K562 (cell line): ENCODE measurements at regions not wholly inside any gene's neighbourhood (a gene's known extent, or its start where the extent isn't known, plus 50 kb on each side); places are given as distances from the start of the nearest gene placed in this dataset.

Source experiments
- E2F6 ChIP-seq, 2 experiments: IDR thresholded peaks; 2 replicates each; pipeline ENCODE4 v1.6.1; 2011; ENCODE audit warnings: borderline replicate concordance in 1 of 2, control low read depth in 1 of 2, low read depth in 1 of 2, low read length in 1 of 2, mild to moderate bottlenecking in 1 of 2, mixed read lengths in 1 of 2, moderate library complexity in 1 of 2; ENCODE audit not compliant: insufficient read depth in 1 of 2, insufficient read length in 1 of 2, poor library complexity in 1 of 2, severe bottlenecking in 1 of 2; ENCODE audit errors: extremely low read depth in 1 of 2
- HCFC1 ChIP-seq: IDR thresholded peaks from 2 replicates; pipeline ENCODE4 v1.6.1; 2012; ENCODE audit warnings: low read depth, low read length, improper control_type of control experiment
- POLR2H ChIP-seq: IDR thresholded peaks from 2 replicates; pipeline ENCODE4 v1.6.1; 2016; ENCODE audit warnings: missing genetic modification characterization, low read depth, mild to moderate bottlenecking, control low read depth, missing compliant biosample characterization, moderate library complexity
- RAD21 ChIP-seq, 2 experiments: fragments of 250-450 bp in 1 of 2; fragments of 450-650 bp in 1 of 2; sonication (Bioruptor Pico) in 1 of 2; formaldehyde crosslinking in 1 of 2; IDR thresholded peaks in 1 of 2; conservative IDR thresholded peaks in 1 of 2; 2 replicates each; pipeline versions ENCODE4 v1.4.0 to v1.8.0; 2020 to 2022; ENCODE audit warnings: mild to moderate bottlenecking in 2 of 2, moderate library complexity in 1 of 2
- SETDB1 ChIP-seq: IDR thresholded peaks from one replicate; pipeline ENCODE4 v1.6.1; 2012; ENCODE audit warnings: low read length, control low read depth, inconsistent platforms
- TRIM24 ChIP-seq, 2 experiments: fragments of 450-650 bp; IDR thresholded peaks; 2 replicates each; pipeline ENCODE4 v1.6.1; 2016
- TF ChIP-seq, protein P1 (sequence below): fragments of 450-650 bp; IDR thresholded peaks from 2 replicates; pipeline ENCODE4 v1.6.1; 2016; ENCODE audit warnings: mild to moderate bottlenecking, moderate library complexity
- TF ChIP-seq, protein P2 (sequence below): fragments of 250-450 bp; sonication (Bioruptor Pico); IDR thresholded peaks from 2 replicates; pipeline ENCODE4 v1.8.0; 2021; ENCODE audit warnings: mild to moderate bottlenecking, moderate library complexity
- TF ChIP-seq, protein P3 (sequence below): fragments of 450-650 bp; IDR thresholded peaks from 2 replicates; pipeline ENCODE4 v1.6.1; 2016; ENCODE audit warnings: borderline replicate concordance

DNA sequence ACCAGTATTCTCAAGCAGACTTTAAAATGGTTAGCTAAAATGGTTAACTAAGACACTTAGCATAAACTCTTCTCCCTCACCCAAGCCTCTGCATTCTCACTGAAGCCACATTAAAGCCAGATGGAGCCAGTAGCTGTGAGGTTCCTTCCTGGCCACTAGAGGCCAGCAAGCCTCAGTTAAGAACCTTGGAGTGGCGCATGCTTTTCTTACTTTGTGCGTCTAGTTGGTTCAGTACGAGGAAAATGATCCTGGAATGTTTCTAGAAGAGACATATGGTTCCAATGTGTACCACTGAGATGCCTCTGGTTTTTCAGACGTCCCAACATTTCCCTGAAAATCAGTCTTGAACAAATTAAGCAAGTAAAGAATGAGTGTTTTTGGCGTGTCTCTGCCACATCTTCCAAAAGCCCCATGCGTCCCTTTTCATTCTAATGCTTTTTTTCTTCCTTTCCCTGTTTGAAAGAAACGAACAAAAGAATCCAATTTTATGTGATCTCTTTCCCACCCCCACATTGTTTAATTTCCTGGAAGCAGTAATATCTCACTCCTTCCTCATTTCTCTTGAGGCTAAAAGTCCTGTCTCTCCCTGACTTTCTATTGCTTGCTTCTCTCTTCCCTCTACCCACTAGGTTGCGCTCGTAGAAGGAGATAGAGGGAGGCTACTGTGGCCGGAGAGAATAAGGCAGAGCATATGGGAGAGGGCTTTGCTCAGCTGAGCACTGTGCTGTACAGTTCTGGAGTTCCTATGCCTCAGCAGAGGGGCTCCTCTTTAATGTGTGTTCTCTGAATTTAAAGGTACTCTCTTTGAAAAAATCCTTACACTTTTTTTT is 82.9 kb upstream of the TAB3 start (continued):
- TF ChIP-seq, protein P1, sequence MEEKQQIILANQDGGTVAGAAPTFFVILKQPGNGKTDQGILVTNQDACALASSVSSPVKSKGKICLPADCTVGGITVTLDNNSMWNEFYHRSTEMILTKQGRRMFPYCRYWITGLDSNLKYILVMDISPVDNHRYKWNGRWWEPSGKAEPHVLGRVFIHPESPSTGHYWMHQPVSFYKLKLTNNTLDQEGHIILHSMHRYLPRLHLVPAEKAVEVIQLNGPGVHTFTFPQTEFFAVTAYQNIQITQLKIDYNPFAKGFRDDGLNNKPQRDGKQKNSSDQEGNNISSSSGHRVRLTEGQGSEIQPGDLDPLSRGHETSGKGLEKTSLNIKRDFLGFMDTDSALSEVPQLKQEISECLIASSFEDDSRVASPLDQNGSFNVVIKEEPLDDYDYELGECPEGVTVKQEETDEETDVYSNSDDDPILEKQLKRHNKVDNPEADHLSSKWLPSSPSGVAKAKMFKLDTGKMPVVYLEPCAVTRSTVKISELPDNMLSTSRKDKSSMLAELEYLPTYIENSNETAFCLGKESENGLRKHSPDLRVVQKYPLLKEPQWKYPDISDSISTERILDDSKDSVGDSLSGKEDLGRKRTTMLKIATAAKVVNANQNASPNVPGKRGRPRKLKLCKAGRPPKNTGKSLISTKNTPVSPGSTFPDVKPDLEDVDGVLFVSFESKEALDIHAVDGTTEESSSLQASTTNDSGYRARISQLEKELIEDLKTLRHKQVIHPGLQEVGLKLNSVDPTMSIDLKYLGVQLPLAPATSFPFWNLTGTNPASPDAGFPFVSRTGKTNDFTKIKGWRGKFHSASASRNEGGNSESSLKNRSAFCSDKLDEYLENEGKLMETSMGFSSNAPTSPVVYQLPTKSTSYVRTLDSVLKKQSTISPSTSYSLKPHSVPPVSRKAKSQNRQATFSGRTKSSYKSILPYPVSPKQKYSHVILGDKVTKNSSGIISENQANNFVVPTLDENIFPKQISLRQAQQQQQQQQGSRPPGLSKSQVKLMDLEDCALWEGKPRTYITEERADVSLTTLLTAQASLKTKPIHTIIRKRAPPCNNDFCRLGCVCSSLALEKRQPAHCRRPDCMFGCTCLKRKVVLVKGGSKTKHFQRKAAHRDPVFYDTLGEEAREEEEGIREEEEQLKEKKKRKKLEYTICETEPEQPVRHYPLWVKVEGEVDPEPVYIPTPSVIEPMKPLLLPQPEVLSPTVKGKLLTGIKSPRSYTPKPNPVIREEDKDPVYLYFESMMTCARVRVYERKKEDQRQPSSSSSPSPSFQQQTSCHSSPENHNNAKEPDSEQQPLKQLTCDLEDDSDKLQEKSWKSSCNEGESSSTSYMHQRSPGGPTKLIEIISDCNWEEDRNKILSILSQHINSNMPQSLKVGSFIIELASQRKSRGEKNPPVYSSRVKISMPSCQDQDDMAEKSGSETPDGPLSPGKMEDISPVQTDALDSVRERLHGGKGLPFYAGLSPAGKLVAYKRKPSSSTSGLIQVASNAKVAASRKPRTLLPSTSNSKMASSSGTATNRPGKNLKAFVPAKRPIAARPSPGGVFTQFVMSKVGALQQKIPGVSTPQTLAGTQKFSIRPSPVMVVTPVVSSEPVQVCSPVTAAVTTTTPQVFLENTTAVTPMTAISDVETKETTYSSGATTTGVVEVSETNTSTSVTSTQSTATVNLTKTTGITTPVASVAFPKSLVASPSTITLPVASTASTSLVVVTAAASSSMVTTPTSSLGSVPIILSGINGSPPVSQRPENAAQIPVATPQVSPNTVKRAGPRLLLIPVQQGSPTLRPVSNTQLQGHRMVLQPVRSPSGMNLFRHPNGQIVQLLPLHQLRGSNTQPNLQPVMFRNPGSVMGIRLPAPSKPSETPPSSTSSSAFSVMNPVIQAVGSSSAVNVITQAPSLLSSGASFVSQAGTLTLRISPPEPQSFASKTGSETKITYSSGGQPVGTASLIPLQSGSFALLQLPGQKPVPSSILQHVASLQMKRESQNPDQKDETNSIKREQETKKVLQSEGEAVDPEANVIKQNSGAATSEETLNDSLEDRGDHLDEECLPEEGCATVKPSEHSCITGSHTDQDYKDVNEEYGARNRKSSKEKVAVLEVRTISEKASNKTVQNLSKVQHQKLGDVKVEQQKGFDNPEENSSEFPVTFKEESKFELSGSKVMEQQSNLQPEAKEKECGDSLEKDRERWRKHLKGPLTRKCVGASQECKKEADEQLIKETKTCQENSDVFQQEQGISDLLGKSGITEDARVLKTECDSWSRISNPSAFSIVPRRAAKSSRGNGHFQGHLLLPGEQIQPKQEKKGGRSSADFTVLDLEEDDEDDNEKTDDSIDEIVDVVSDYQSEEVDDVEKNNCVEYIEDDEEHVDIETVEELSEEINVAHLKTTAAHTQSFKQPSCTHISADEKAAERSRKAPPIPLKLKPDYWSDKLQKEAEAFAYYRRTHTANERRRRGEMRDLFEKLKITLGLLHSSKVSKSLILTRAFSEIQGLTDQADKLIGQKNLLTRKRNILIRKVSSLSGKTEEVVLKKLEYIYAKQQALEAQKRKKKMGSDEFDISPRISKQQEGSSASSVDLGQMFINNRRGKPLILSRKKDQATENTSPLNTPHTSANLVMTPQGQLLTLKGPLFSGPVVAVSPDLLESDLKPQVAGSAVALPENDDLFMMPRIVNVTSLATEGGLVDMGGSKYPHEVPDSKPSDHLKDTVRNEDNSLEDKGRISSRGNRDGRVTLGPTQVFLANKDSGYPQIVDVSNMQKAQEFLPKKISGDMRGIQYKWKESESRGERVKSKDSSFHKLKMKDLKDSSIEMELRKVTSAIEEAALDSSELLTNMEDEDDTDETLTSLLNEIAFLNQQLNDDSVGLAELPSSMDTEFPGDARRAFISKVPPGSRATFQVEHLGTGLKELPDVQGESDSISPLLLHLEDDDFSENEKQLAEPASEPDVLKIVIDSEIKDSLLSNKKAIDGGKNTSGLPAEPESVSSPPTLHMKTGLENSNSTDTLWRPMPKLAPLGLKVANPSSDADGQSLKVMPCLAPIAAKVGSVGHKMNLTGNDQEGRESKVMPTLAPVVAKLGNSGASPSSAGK = peak; percentile 76
- TF ChIP-seq SETDB1 = no peak
- TF ChIP-seq, protein P2, sequence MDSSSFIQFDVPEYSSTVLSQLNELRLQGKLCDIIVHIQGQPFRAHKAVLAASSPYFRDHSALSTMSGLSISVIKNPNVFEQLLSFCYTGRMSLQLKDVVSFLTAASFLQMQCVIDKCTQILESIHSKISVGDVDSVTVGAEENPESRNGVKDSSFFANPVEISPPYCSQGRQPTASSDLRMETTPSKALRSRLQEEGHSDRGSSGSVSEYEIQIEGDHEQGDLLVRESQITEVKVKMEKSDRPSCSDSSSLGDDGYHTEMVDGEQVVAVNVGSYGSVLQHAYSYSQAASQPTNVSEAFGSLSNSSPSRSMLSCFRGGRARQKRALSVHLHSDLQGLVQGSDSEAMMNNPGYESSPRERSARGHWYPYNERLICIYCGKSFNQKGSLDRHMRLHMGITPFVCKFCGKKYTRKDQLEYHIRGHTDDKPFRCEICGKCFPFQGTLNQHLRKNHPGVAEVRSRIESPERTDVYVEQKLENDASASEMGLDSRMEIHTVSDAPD (CRISPR knock-in tag) = no peak
- peak; percentile 35 to 74 for TF ChIP-seq E2F6 (IDR thresholded peaks at IDR 0.05; ENCODE audit: borderline replicate concordance in 1 of 2, extremely low read depth in 1 of 2, insufficient read depth in 1 of 2, insufficient read length in 1 of 2, low read depth in 1 of 2, low read length in 1 of 2, poor library complexity in 1 of 2, severe bottlenecking in 1 of 2)
- TF ChIP-seq RAD21 (CRISPR knock-in tag; conservative IDR thresholded peaks at IDR 0.05 in 1 of 2, IDR thresholded peaks at IDR 0.05 in 1 of 2) = peak in 1 of 2 experiments; percentile 57; a peak in 3 of 4 replicates
- TF ChIP-seq, protein P3, sequence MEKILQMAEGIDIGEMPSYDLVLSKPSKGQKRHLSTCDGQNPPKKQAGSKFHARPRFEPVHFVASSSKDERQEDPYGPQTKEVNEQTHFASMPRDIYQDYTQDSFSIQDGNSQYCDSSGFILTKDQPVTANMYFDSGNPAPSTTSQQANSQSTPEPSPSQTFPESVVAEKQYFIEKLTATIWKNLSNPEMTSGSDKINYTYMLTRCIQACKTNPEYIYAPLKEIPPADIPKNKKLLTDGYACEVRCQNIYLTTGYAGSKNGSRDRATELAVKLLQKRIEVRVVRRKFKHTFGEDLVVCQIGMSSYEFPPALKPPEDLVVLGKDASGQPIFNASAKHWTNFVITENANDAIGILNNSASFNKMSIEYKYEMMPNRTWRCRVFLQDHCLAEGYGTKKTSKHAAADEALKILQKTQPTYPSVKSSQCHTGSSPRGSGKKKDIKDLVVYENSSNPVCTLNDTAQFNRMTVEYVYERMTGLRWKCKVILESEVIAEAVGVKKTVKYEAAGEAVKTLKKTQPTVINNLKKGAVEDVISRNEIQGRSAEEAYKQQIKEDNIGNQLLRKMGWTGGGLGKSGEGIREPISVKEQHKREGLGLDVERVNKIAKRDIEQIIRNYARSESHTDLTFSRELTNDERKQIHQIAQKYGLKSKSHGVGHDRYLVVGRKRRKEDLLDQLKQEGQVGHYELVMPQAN = no peak
- no peak for TF ChIP-seq POLR2H (tag)
- no peak for TF ChIP-seq TRIM24 (IDR thresholded peaks at IDR 0.05)
- TF ChIP-seq HCFC1 = no peak
